ENCODE measurements at regions not wholly inside any gene's neighbourhood (a gene's known extent, or its start where the extent isn't known, plus 50 kb on each side); places are given as distances from the start of the nearest gene placed in this dataset.

DNA sequence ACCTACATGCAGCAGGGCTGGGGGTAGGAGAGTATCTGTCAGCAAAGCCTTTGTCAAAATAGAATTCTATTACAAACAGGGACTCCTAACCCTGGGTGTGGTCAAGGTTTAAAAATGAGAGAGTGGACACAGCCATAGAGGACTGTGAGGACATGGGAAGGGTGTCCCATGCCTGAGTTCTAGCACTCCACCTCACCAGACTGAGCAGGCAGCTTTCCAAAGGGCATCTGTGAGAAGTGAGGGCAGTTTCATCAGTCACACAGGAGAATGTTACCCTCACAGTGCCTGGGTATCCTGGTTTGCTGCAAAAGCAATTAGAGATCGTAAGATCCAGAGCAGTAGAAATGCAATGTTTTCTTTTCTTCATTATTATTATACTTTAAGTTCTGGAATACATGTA lies 174.9 kb upstream of the UBL3 start:
- TF ChIP-seq, protein P1, sequence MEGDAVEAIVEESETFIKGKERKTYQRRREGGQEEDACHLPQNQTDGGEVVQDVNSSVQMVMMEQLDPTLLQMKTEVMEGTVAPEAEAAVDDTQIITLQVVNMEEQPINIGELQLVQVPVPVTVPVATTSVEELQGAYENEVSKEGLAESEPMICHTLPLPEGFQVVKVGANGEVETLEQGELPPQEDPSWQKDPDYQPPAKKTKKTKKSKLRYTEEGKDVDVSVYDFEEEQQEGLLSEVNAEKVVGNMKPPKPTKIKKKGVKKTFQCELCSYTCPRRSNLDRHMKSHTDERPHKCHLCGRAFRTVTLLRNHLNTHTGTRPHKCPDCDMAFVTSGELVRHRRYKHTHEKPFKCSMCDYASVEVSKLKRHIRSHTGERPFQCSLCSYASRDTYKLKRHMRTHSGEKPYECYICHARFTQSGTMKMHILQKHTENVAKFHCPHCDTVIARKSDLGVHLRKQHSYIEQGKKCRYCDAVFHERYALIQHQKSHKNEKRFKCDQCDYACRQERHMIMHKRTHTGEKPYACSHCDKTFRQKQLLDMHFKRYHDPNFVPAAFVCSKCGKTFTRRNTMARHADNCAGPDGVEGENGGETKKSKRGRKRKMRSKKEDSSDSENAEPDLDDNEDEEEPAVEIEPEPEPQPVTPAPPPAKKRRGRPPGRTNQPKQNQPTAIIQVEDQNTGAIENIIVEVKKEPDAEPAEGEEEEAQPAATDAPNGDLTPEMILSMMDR (IDR thresholded peaks at IDR 0.05), result no peak
- TF ChIP-seq POLR2A (IDR thresholded peaks at IDR 0.05) (no peak), POLR2AphosphoS5 (IDR thresholded peaks at IDR 0.05) (no peak)
